ENCODE measurements at regions not wholly inside any gene's neighbourhood (a gene's known extent, or its start where the extent isn't known, plus 50 kb on each side); places are given as distances from the start of the nearest gene placed in this dataset.

DNA sequence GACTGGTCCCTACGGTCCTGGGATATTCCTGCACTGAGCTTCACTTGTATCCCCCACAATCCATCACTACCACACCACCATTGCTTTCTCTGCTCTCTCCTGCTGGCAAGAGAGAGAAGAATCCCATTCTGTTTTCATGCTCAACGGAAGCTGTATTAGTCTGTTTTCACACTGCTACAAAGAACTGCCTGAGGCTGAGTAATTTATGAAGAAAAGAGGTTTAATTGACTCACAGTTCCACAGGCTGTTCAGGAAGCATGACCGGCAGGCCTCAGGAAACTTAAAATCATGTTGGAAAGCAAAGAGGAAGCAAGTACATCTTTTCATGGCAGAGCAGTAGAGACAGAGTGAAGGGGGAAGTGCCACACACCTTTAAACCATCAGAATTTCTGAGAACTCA lies 260.4 kb upstream of the LYZL1 start:
- no peak for DNase-seq (ENCODE audit: low read depth)

DNA sequence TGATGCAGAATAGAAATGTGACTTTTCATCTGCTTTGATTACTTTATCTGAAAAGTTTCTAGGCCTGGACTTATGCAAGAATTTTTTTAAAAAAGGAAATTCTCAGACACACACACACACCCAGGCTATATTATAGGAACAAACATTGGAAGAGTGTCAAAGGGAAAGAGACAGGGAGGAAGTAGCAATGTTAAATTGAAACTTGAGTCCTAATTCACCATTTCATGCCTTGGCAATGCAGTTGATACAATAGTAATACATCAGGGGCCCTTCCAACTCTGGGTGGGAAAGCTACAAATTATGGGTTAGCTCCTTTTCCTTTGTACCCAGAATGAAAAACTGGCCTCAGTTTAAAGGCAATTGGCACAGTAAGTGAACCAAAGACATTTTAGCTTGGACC lies 258.0 kb upstream of the LYZL1 start:
- DNase-seq (ENCODE audit: low read depth): no peak

DNA sequence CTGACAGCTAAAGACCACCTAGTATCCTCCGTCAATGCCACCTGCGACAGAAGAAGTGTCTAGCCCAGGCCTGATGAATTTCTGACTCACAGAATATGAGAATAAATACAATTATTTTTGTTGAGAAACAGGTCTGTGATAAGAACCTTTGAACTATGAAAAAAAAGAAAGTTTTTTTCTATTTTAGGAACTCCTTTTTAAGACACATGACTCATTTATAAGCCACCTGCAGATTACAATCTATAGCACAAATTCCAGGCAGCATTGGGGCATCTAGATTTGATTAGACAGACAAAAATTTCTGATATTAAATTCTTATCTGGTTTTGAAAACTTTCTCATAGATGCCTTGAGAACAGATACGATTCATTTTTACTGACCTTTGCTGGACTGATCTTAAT lies 256.7 kb upstream of the LYZL1 start:
- no peak for DNase-seq (ENCODE audit: low read depth)

DNA sequence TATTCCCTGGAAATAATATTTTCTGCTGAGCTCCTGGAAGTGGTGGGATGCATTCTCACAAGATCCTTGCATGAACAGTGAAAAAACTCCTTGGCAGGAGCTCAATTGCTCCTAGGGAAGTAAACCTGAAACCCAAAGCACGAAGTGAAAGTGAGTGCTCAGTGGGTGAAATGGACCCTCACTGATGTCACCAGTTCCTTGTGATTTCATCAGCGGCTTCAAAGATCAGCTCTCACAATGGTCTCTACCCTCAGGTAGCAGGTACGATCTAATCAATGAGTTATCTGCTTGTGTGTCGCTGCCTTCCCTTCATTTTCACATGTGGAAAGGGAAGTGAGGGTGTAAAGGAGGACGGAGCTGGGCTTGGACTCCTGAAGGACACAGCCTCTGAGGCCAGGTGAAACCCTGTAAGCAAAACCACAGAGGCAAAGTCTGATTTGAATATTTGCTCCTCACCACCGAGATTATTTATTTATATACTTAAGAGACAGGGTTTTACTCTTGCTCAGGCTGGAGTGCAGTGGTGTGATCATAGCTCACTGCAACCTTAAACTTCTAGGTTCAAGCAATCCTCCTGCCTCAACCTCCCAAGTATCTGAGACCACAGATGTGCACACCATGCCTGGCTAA lies 255.4 kb upstream of the LYZL1 start:
- DNase-seq (ENCODE audit: low read depth): no peak

DNA sequence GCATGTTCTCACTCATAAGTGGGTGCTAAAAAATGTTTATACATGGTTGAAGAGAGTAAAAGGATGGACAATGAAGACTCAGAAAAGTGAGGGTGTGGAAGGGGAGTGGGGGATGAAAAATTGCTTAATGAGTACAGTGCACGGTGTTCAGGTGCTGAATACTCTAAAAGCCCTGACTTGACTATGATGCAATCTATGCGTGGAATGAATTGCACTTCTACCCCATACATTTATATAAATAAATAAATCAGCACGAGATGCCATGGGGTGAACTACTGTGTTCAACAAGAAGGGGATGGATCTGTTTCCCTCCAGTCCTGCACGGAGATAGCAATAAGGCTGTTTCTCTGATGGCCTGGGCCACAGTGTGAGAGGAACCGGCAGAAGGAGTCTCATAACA lies 254.3 kb upstream of the LYZL1 start:
- no peak for DNase-seq (ENCODE audit: low read depth)

DNA sequence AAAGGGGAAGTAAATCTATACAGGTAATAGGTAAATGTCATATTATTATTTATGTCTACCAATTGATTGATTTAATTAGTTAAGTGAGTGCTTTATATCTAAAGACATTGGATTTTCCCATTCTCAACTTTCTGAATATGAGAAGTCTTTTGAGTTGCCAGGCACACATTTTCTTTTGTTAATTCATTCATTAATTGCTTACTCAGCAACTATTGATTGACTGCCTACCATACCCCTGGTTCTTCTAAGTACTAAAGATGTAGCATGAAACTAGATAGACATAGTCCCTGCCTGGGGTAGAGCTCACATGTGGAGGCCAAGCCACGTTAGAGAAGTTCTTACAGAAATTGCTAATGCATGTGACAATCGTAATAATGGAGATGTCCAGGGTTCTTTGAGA lies 253.1 kb upstream of the LYZL1 start:
- DNase-seq (ENCODE audit: low read depth): no peak

DNA sequence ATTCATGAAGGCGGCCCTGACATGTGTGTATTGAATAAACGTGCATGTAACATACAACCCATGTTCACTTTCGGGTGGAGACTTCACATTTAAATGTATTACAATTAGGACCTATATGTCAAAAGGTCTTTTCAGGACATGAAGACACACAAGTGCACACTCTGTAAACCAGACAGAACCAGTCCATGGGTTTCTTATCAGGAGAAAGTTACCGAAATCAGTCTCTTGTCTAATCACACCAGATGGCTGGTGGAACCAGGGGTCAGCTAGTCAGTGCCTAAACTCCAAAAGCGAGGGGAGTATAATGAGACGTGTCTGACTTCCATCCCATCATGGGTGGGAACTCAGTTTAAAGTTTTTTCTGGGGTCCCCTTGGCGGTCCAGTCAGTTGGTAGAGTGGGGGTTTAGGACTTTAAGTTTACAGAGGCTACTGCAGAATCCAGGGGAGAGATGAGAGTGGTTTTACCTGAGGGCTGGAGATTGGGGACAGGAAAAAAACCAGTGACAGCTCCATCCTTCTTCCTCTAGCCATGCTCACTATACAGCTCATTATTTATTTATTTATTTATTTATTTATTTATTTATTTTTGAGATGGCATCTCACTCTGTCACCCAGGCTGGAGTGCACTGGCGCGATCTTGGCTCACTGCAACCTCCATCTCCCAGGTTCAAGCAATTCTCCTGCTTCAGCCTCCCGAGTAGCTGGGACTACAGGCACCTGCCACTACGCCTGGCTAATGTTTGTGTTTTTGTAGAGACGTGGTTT lies 251.3 kb upstream of the LYZL1 start:
- DNase-seq (ENCODE audit: low read depth): no peak

DNA sequence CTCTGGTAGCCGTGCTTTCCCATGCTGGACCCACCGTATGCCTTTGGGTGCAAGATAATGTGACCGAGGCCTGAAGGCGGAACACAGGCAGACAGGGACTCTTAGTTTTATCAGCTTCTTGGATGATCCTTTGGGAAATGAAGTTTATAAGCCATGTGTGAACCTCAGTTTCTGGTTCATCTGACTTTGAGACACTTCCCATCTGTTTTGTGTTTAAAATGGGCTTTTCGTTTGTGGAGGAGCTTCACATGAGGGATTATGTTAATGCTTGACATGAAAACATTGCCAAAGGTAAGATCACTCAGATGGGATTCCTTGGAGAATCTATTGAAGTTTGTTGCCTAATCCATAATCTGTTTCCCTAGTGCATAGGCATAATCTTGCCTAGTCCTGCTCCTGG lies 249.8 kb upstream of the LYZL1 start:
- no peak for DNase-seq (ENCODE audit: low read depth)

DNA sequence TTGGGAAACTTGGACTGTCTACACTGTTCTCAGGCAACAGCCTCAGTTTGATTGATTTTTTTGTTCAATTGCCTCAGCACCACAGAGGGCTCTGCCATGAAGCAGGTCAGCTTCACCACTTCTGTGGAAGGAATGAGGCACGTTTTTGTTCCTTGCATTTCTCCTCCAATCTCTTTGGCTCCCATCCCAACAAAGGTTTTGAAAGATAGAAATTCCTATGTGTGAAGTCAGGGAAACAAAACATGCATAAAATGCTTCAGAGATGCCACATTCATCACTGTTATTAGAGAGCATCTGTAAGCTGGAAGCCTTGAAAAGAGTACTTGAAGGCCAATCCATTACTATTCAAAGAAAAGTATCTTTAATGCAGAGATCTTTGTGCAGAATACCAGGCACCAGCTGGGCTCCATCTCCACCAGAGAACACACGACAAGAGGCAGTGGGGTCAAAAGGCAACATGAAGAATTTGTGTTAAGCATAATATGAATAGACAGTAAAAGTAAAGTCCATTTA lies 249.1 kb upstream of the LYZL1 start:
- peak; percentile 95 for DNase-seq (ENCODE audit: low read depth)

DNA sequence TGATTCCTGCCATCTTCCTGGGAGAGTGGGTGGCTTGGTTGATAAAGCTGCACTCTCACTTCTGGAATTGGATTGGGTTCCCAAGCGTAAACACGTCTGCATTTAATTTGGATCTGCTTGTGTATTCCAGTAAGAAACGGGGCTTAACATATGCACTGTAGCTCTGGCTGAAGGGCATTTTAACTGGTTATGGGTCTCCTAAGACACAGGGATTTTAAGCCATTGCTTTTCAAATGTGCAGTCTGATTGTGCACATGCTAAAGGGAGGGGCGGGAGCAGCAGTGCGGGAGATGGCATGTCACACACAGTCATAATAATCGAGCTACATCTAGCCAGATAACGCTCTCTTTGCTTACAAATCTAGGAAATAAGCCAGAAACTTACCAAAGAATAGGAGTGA lies 247.3 kb upstream of the LYZL1 start:
- peak; percentile 46 for DNase-seq (ENCODE audit: low read depth)

DNA sequence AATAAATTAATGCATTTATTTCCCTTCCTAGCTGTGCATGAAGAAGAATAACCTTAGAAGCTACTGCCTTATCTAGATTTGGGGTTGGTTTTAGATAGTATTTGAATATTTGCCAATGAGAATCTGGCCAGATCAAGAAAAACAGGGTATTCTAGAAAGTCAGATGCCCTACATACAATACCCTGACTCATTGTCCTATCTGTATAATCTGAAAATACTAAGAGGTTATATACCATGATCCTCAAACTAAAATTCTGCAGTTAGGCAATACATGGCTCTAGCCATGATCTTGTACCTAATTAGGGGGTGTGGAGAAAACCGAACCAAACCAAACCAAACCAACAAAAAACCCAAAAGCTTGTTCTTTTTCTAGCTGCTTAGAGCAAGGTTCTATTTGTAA lies 240.4 kb upstream of the LYZL1 start:
- DNase-seq (ENCODE audit: low read depth): no peak

DNA sequence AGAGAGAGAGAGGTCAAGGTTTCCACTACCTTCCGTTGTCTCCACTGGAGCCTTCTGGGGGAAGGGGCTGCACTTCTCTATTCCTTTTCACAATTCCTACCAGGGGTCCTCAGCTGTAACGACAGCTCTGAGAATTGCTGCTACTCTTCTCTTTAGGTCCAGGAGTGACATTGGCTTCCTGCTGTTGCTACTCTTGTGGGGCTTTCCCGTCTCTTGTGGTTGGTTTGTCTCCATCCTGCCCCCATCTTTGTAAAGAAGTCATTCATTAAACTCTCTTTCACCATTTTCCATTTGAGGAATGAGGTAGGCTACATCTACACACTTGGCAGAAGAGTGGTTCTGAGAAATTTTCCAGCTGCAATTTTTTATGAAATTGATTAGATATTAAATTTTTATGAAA lies 238.8 kb upstream of the LYZL1 start:
- DNase-seq (ENCODE audit: low read depth): no peak

DNA sequence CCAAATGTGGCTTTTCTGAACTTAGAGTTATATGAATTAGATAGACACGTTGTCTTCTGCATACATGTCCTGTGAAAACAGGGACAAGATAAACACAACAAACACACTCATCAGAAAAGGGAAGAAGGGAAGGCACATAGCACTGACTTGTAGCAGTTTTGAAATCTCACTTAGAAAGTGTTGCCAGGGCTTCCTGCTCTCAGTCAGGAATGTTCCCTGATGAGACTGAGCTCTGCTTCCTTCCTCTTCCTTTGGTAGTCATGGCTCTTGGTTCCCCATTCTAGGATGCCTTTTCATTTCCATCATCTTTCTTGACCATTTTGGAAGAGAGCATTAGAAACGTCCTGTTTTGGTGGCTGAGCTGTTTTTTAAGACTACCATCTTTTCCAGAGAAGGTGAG lies 233.8 kb upstream of the LYZL1 start:
- no peak for DNase-seq (ENCODE audit: low read depth)

DNA sequence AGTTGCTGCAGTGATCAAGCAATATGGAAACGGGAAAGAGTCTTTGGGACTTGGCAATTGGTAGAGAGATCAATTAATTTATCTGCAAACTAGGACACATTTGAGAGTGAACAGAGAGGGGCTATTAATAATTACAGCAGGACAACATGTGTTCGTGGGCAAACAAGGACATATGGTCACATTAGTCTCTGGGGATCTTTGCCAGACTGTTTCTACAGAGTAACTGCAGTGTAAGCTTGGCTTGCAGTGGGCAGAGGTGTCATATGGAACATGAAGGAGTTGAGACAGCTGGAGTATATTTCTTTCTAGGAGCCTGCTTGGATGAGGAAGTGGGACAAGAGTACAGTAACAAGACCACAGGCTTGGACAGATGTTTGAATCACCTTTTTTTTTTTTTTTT lies 232.1 kb upstream of the LYZL1 start:
- no peak for DNase-seq (ENCODE audit: low read depth)

DNA sequence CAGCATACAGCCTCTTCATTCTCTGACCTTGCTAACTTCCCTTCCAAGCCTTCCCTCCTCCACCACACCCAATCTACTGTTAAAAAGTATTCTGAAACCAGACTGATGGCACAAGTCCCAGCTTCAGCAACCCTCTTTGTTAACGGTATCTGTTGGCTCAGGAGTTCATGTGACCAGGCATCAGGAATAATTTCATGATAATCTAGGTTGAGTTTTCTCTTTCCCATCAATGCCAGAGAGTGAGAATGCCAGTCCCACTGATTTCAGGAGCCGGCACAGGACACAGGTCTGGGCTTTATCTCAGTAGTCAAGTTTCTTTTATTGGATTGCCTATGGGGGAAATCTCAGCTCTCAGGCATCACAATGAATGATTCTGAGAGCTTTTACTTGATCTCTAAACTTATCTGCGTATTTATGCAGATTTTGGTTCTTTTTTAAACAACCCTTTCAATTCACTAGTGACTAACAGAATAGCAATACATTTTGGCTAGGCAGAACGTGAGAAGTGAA lies 231.0 kb upstream of the LYZL1 start:
- DNase-seq (ENCODE audit: low read depth): peak; percentile 57

DNA sequence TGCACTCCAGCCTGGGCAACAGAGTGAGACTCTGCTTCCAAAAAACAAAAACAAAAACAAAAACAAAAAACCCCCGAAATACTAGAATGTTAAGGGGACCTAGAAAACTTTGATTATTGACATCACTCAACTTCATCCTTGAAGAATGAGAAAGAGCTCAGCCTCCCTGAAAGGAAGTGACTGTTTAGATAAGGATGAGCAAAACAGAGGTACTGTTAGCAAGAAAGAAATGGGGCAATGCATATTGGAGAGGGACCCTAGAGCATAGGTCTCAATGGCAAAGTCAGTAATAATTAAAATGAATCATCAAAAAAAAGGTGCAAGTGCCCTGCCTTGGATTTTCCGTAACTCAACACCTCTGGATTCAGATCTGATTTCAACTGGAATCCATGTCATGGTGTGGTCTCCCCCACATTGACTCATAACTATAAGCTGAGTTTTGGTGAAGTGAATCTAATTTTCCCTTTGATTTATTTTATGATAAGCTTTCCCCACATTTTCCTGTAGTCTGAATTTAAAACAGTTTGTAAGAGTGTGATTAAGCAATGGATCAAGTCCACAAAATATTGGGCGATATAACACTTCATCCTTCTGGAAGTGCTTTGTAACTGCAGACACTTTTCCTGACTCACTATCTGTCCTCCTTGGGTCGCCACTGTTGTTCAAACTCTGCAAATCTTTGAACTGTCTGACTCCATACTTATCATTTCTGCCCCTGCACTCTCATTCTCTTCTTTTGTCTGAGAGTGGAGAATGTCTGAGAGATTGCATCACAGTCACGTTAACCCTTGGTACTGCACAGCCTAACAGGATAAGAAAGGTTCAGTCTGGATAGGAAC lies 224.8 kb upstream of the LYZL1 start:
- peak; percentile 87 for DNase-seq (ENCODE audit: low read depth)

DNA sequence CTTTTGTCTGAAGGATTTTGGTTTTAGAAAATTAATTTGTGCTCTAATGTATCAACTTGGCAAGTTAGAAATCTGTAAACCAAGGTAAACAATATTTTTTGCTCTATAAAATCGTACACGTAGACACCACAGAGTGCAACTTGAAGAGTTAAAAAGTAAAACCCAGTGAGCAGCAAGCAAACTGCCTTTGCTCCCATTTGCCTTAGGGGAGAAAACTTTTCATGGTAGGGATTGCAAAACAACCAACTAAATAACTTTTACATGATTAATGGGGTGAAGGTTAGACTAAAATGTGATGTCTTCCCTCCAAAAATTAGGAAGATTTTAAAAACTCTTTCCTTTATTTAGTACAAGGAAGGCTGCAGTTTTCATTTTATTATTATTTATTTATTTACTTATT lies 224.2 kb upstream of the LYZL1 start:
- peak; percentile 61 for DNase-seq (ENCODE audit: low read depth)

DNA sequence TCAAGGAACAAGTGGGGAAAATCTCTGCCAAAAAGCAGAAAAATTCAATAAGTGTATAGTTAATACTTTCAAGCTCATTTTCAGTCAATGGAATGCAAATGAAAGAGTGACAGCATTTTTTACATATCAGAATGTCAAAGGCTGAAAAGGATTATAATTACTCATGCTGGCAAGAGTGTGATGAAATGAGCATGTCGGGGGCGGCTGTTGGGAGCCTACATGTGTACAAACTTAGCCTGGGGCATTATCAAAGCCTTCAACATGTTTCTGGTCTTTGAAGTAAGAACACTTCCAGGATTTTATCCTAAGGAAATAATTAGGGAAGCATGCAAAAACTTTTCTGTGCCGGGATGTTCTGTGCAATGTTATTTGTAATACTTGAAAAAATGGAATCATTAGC lies 221.7 kb upstream of the LYZL1 start:
- peak; percentile 84 for DNase-seq (ENCODE audit: low read depth)

DNA sequence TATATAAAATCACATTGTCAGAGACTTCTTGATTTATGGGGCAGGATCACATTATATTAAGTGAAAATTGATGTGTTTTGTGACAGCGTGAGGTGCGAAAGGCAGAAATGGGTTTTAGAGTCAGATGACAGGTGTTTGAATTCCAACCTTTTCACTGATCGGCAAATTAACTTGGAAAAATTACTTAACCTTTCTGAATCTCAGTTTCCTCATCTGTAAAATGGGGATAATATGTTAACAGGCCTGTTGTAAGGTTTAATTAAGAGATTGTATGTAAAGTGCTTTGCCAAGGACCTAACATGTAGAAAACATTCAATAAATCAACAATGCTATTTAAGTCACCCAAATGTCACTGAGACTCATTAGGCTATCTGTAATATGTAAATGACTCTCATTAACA lies 221.2 kb upstream of the LYZL1 start:
- DNase-seq (ENCODE audit: low read depth): no peak

DNA sequence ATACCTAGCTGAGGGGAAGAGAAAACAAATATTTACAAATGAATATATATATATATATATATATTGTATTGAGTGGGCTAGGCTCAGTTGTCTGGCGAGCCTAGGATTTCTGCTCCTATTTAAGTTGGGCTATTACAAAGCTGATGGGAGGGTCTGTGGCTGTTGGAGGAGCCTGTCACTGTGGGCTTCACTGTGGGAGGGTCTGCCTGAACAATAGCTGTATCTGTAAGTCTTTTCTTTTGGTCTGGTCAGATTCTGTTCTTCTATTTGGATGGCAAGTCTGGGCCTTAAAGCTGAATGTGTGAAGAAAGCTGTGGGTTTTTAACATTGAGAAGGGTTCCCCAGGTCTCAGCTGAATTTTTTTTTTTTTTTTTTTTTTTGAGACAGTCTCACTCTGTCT lies 220.6 kb upstream of the LYZL1 start:
- DNase-seq (ENCODE audit: low read depth): no peak

DNA sequence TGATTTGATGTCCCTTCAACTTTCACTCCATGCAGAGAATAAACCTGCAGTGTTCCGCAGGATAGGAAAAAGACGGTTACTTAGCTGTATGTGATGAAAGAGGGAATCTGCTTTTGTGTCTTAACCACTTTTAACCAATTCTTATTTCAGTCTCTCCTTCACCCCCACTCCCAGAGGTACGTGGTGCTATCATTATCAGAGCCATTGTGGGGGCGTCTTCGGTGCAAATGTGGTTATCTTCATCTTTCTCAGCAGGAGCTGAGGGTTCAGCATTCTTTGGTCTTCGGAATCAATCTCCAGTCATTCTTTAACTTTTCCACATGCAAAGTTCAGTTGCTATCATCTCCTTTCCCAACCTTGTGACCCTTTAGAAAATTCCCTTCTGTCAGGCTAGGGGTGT lies 219.9 kb upstream of the LYZL1 start:
- no peak for DNase-seq (ENCODE audit: low read depth)

DNA sequence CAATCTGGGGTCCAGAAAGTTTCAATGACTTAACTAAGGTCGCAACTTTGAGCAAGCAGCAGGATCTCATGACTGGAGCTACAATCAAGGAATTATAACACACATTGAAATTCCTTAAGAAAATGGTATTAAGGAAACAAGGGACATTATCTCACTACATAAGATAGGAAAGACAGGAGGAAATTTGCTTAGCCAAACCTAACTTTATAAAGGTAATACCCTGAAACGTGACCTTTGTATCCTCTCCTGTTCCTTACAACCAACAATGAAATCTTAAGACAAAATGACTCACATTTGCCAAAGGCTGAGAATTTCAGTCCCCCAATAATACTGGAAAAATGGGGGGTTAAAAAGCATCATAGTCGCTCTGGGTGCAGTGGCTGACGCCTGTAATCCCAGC lies 218.9 kb upstream of the LYZL1 start:
- DNase-seq (ENCODE audit: low read depth): no peak

DNA sequence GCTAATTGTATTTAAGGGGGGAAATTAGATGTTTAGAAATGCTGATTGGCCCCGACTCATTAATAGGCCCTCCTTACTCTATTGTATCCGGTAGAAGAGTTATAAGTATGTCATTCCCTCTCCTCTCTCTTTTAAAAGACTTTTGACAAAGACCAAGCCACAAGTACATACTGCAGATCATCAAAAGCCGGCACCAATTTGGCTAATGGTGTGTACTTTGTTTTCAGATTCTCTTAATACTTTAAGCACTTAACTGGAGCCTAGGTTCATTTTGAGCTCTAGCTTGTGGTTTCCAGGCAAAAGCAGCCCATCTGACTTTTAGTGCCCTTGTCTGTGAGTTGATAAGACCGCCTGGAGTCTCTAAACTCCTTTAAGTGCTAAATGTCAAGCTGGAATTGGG lies 210.0 kb upstream of the LYZL1 start:
- DNase-seq (ENCODE audit: low read depth): no peak

Measured in iris pigment epithelial cell (primary cell).